ENCODE measurements at regions not wholly inside any gene's neighbourhood (a gene's known extent, or its start where the extent isn't known, plus 50 kb on each side); places are given as distances from the start of the nearest gene placed in this dataset.

DNA sequence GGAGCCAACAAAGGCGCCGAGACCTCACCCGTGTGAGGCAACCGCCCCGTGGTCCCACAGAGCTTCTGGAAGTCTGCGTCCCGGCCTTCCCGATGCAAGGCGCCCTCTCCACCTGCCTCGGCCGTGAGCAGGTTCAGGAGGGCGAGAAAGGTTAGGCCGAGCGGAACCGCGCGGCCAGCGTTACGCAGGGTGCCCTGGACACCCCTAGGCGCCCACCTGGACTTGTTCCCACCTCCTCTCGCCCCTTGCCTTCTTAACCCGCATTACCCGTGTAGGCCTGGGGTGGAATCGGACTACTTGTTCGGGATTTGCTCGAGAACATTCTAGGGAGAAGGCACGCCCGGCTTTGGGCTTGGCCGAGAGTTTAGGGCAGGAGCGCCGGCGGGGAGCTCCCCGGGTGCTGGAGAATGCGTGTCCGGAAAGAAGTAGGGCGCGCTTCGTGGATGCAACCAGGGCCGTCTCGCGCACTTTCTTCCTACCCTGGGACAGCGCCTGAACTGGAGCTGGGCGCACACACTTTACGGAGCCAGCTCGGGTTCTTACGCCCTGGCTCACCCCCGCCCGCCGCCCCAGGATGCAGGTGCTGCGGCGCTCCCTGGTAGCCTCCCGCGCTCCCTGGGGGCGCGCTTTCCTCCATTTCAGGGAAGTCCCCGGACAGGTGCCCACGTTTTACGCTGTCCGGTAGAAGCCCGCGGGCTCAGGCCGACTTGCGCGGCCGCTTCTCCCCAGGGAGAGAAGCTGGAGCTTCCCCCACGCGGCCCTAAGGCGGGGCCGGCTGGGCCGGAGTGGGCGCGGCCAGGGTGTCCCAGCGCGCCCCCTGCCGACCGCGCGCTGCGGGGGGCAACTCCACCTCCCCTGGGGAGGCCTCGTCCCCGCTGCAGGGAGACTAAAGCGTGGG lies 74.5 kb downstream of the INSIG1 start:
- DNase-seq (ENCODE audit: low read depth, low spot score), result no peak
- TF ChIP-seq, protein P1, sequence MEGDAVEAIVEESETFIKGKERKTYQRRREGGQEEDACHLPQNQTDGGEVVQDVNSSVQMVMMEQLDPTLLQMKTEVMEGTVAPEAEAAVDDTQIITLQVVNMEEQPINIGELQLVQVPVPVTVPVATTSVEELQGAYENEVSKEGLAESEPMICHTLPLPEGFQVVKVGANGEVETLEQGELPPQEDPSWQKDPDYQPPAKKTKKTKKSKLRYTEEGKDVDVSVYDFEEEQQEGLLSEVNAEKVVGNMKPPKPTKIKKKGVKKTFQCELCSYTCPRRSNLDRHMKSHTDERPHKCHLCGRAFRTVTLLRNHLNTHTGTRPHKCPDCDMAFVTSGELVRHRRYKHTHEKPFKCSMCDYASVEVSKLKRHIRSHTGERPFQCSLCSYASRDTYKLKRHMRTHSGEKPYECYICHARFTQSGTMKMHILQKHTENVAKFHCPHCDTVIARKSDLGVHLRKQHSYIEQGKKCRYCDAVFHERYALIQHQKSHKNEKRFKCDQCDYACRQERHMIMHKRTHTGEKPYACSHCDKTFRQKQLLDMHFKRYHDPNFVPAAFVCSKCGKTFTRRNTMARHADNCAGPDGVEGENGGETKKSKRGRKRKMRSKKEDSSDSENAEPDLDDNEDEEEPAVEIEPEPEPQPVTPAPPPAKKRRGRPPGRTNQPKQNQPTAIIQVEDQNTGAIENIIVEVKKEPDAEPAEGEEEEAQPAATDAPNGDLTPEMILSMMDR (conservative IDR thresholded peaks at IDR 0.05), result no peak
- H3K27me3 Mint-ChIP-seq (ENCODE audit: low read depth), result peaks cover 89% of the 10 kb centered on the region
- peaks cover 15% of the 10 kb centered on the region for H3K4me1 Mint-ChIP-seq
- no peak overlapping the region for H3K27ac Mint-ChIP-seq (ENCODE audit: unreplicated experiment)
- H3K9me3 Mint-ChIP-seq, result no peaks in the 10 kb centered on the region
- no peak overlapping the region for H3K4me3 Mint-ChIP-seq
- peaks cover 4% of the 10 kb centered on the region for H3K36me3 Mint-ChIP-seq (ENCODE audit: low read depth)

DNA sequence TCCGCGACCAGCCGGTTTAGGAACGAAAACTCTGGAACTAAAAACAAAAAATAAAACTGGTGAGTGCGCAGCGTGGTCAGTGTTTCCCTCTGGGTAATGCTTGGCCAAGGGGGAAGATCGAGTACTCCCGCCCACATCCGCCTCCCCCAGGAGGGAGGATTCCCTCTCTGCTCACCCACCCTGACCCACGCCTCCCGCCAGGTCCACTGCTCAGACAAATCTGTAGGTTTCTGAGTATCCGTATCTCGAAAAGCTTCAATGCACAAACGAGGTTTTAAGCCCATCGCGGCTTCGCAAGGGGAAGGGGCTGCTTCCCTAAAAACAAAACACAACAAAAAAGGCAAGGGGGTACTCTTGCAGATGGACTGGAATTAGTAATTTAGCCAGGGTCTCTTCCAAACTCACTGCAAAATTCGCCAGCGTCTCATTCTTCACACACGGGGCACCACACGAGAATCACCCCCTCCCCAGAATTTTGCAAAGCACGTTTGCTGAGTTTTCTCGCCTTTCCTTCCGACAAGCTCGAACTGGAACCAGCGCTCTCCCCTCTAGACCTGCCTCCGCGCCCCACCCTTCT lies 75.2 kb downstream of the INSIG1 start:
- Mint-ChIP-seq H3K4me1 (peaks cover 15% of the 10 kb centered on the region), H3K27me3 (ENCODE audit: low read depth) (peaks cover 96% of the 10 kb centered on the region), H3K36me3 (ENCODE audit: low read depth) (peaks cover 4% of the 10 kb centered on the region), H3K27ac (ENCODE audit: unreplicated experiment) (no peak overlapping the region), H3K9me3 (no peaks in the 10 kb centered on the region), H3K4me3 (no peak overlapping the region)
- DNase-seq (ENCODE audit: low read depth, low spot score), result no peak
- TF ChIP-seq, protein P1 (conservative IDR thresholded peaks at IDR 0.05), result no peak

DNA sequence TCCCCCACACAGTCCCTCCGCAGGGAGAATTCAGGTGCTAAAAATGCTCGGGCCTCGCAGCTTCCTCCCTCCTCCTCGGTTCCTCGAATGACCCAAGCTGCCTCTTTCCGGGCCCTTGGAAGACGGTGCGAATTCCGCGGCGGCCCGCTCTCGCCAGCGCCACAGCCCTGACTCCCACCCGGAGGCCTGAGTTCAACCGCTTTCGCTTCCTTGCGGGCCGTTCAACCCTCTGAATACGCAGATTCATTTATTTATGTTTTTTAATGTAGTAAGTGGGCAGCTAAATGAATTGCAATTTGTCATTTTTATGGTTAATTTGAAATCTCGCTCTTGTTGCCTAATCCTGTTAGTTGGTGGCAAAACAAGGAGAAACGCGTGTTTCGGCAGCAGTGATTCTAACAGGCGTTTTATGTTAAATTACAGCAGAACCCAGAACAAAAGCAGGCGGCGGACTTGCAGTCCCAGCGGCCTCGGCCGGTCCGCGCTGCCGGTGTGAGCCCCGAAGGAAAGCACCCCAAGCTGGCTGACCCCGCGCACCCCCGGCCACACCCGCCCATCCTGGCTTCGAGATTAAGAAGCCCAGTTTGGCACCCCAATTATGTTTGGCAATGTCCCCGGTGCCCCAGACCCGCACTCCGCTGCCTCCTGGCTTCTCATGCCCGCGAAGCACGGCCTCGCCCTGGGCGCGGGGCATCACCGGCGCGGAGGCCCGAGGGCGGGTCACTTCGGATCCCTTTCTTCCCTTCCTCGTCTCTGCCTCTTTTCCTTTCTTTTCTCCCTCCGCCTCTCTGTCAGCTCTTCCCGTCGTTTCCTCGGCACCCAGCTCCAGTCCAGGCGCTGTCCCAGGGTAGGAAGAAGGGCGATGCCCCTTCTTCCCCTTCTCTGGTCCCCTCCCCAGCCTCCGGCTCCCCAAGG lies 75.9 kb downstream of the INSIG1 start:
- TF ChIP-seq, protein P1 (conservative IDR thresholded peaks at IDR 0.05), result no peak
- H3K4me3 Mint-ChIP-seq, result peak overlapping the region; percentile 23
- peaks cover 15% of the 10 kb centered on the region for H3K4me1 Mint-ChIP-seq
- no peaks in the 10 kb centered on the region for H3K9me3 Mint-ChIP-seq
- H3K27me3 Mint-ChIP-seq (ENCODE audit: low read depth), result peaks cover 98% of the 10 kb centered on the region
- H3K36me3 Mint-ChIP-seq (ENCODE audit: low read depth), result peaks cover 4% of the 10 kb centered on the region
- no peak for DNase-seq (ENCODE audit: low read depth, low spot score)
- H3K27ac Mint-ChIP-seq (ENCODE audit: unreplicated experiment), result no peak overlapping the region

DNA sequence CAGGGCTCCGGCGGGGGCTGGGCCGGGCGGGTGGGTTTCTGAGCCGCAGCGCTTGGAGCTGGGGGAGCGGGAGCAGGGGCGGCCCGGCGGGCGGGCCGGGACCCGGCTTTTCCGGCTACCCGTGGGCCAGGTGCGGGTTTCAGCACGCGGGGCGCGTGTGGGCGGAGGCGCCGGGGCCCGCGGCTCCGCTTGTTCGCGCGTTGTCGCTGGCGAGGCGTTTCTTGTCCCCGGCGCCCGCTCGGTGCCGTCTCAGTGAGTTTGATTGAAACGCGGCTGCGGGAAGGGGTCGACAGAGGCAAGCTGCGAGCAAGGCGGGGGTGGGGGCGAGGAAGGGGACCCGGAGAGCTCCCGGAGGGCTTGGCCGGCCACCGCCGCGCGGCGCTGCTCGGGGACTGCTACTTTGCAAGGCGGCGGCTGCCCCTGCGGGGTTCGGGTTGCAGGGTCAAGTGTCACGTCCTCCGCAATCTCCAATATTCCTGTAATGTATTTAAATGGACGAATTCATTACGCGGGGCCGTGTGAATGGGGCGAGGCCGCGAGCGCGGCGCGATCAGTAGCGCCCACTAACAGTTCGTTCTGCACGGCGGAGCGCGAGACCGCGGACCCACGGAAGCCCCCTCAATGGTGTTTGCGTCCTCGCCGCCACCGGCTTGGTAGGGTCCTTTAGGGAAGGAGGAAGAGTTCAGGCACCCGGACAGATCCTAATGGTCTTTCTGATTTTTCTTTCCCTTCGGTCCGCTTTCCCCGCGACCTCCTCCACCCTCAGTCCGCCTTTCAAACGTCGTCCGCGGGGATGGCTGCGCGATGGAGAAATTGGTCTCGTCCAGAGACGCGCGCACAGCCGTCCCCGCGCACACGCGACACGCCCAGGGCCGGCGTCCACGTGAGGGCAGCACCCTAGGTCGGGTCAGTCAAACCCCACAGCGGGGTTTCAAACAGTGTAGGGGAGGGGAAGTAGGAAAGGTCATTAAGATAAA lies 76.9 kb downstream of the INSIG1 start:
- H3K36me3 Mint-ChIP-seq (ENCODE audit: low read depth), result peaks cover 2% of the 10 kb centered on the region
- H3K27ac Mint-ChIP-seq (ENCODE audit: unreplicated experiment), result no peak overlapping the region
- peaks cover 99% of the 10 kb centered on the region for H3K27me3 Mint-ChIP-seq (ENCODE audit: low read depth)
- H3K4me3 Mint-ChIP-seq, result peak overlapping the region; percentile 38
- peaks cover 15% of the 10 kb centered on the region for H3K4me1 Mint-ChIP-seq
- TF ChIP-seq, protein P1 (conservative IDR thresholded peaks at IDR 0.05), result no peak
- H3K9me3 Mint-ChIP-seq, result no peaks in the 10 kb centered on the region
- no peak for DNase-seq (ENCODE audit: low read depth, low spot score)

Measured in neural crest cell (in vitro differentiated cells).